Ovary (tissue), 3 donors: ENCODE measurements at regions not wholly inside any gene's neighbourhood (a gene's known extent, or its start where the extent isn't known, plus 50 kb on each side); places are given as distances from the start of the nearest gene placed in this dataset.

Experiments
- CTCF ChIP-seq, 3 donors: fragments of 450-650 bp in 2 of 3; fragments of 200-600 bp in 1 of 3; IDR thresholded peaks; one replicate each; pipeline versions ENCODE4 v1.5.1 to v1.8.0; 2016 to 2022; ENCODE audit warnings: antibody characterized with exemption in 3 of 3, mild to moderate bottlenecking in 1 of 3
- EP300 ChIP-seq: sonication (generic); formaldehyde crosslinking; IDR thresholded peaks from one replicate; pipeline ENCODE4 v1.6.1; 2017; ENCODE audit warnings: antibody characterized with exemption
- donor health status: DM: no; HTN: no; CAD: no.

- TF ChIP-seq CTCF (IDR thresholded peaks at IDR 0.05) (no peak), EP300 (no peak)
Observed at GRCh38 chr1:223017291-223017690, 125.8 kb downstream of the TLR5 start.
